ENCODE measurements at regions not wholly inside any gene's neighbourhood (a gene's known extent, or its start where the extent isn't known, plus 50 kb on each side); places are given as distances from the start of the nearest gene placed in this dataset.
"Not testable (repeated sequence)": the region's sequence is repeated elsewhere in the genome, so short reads cannot be mapped to it uniquely, and the experiment has no call there.

GRCh38 chr1:5812295-5812694 is 179.9 kb downstream of the NPHP4 start:
- no peak for DNase-seq

GRCh38 chr1:5811419-5811818 is 180.8 kb downstream of the NPHP4 start:
- DNase-seq, result no peak

- no peak for DNase-seq
These were observed 181.5 kb downstream of the NPHP4 start for GRCh38 chr1:5810553-5811270.

- DNase-seq, result no peak
These were observed 182.1 kb downstream of the NPHP4 start for GRCh38 chr1:5810131-5810530.

- DNase-seq, result no peak
These were observed 182.9 kb downstream of the NPHP4 start for GRCh38 chr1:5809207-5809788.

GRCh38 chr1:5803851-5804250 is 188.4 kb downstream of the NPHP4 start:
- no peak for DNase-seq

GRCh38 chr1:5802606-5803005 is 189.6 kb downstream of the NPHP4 start:
- no peak for DNase-seq

GRCh38 chr1:5798904-5799303 is 193.3 kb downstream of the NPHP4 start:
- DNase-seq, result no peak

- no peak for DNase-seq
These were observed 194.0 kb downstream of the NPHP4 start for GRCh38 chr1:5798151-5798730.

GRCh38 chr1:5796028-5796427 is 196.2 kb downstream of the NPHP4 start:
- DNase-seq, result no peak

- no peak for DNase-seq
These were observed 197.9 kb downstream of the NPHP4 start for GRCh38 chr1:5794279-5794678.

GRCh38 chr1:5793516-5793915 is 198.7 kb downstream of the NPHP4 start:
- DNase-seq, result no peak

GRCh38 chr1:5781079-5781478 is 211.1 kb downstream of the NPHP4 start:
- DNase-seq, result no peak

- DNase-seq, result no peak
These were observed 211.9 kb downstream of the NPHP4 start for GRCh38 chr1:5780324-5780716.

GRCh38 chr1:5779608-5780323 is 212.5 kb downstream of the NPHP4 start:
- no peak for DNase-seq

- no peak for DNase-seq
These were observed 216.1 kb downstream of the NPHP4 start for GRCh38 chr1:5776035-5776550.

GRCh38 chr1:5774019-5774418 is 218.2 kb downstream of the NPHP4 start:
- DNase-seq, result no peak

- no peak for DNase-seq
These were observed 220.4 kb downstream of the NPHP4 start for GRCh38 chr1:5771788-5772187.

- peak; percentile 35 to 79 (median 64) for DNase-seq
These were observed 221.1 kb downstream of the NPHP4 start for GRCh38 chr1:5770981-5771765.

GRCh38 chr1:5769760-5770159 is 222.5 kb downstream of the NPHP4 start:
- DNase-seq, result no peak

- DNase-seq, result no peak
These were observed 223.1 kb downstream of the NPHP4 start for GRCh38 chr1:5769146-5769545.

- no peak for DNase-seq
These were observed 224.2 kb downstream of the NPHP4 start for GRCh38 chr1:5768014-5768413.

- not testable (repeated sequence) for DNase-seq
These were observed 225.2 kb downstream of the NPHP4 start for GRCh38 chr1:5766996-5767395.
